HepG2 (cell line): ENCODE measurements at regions not wholly inside any gene's neighbourhood (a gene's known extent, or its start where the extent isn't known, plus 50 kb on each side); places are given as distances from the start of the nearest gene placed in this dataset.

ENCODE experiments used
- ATAC-seq: fragments of 200-7000 bp; cut with Tn5 transposase; 3 replicates; pipeline ENCODE4 v1.9.1; 2020; ENCODE audit warnings: mild to moderate bottlenecking, moderate library complexity
- BruUV-seq: library from RNA; stranded (reverse); fragments of 400-500 nt; replicated peaks from 2 replicates; lab custom pipeline; 2021; lab: Mats Ljungman, UMichigan
- CTCF ChIA-PET: fragments of 300-600 bp; formaldehyde crosslinking; extraction: SDS; loops from one replicate; lab custom pipeline; 2021; ENCODE audit warnings: low total read pairs, inconsistent platforms, low intra/inter-chr PET ratio; lab: Yijun Ruan, JAX
- POLR2A ChIA-PET: fragments of 350-600 bp; sonication (Branson Sonifier 250); formaldehyde crosslinking; loops from one replicate; lab custom pipeline; 2020; ENCODE audit warnings: antibody characterized with exemption, inconsistent platforms; lab: Yijun Ruan, JAX
- DNase-seq: peaks from one replicate; pipeline ENCODE4 v3.0.0-alpha.2; 2015; ENCODE audit warnings: low spot score
- FAIRE-seq: peaks from 3 replicates; lab custom pipeline; 2011; peaks lifted over from hg19 to GRCh38; lab: Jason Lieb, UNC
- H2AFZ ChIP-seq: one replicate; pipeline ENCODE4 v1.6.1; 2011; ENCODE audit warnings: low read length, inconsistent platforms
- H3K27ac ChIP-seq: fragments of 300-600 bp; 3 replicates; pipeline ENCODE4 v1.8.0; 2011; ENCODE audit warnings: mixed run types, mild to moderate bottlenecking, mixed read lengths, low read length, inconsistent platforms; ENCODE audit not compliant: insufficient read depth; ENCODE audit errors: extremely low read length
- H3K27me3 ChIP-seq, 2 experiments: fragments of 200-600 bp in 1 of 2; 2 replicates in 1 of 2; 3 replicates in 1 of 2; pipeline versions ENCODE4 v1.6.0 to v1.8.0; 2011; ENCODE audit warnings: low read length in 2 of 2, mild to moderate bottlenecking in 2 of 2, moderate library complexity in 2 of 2, inconsistent platforms in 1 of 2; ENCODE audit not compliant: insufficient read depth in 2 of 2, control insufficient read depth in 1 of 2
- H3K36me3 ChIP-seq, 2 experiments: fragments of 200-600 bp in 1 of 2; replicated peaks in 1 of 2; 2 replicates in 1 of 2; 3 replicates in 1 of 2; pipeline versions ENCODE4 v1.5.1 to v1.8.0; 2011; ENCODE audit warnings: low read length in 2 of 2, inconsistent platforms in 1 of 2; ENCODE audit not compliant: insufficient read depth in 2 of 2, control insufficient read depth in 1 of 2
- H3K4me1 ChIP-seq: 2 replicates; pipeline ENCODE4 v1.5.1; 2012; ENCODE audit warnings: low read length, inconsistent platforms; ENCODE audit not compliant: insufficient read depth
- H3K4me2 ChIP-seq: 2 replicates; pipeline ENCODE4 v1.6.0; 2011; ENCODE audit warnings: low read depth, low read length, inconsistent platforms
- H3K4me3 ChIP-seq, 3 experiments: fragments of 200-600 bp in 1 of 3; sonication (generic), shearing (Covaris generic) in 1 of 3; replicated peaks in 1 of 3; 2 replicates each; pipeline ENCODE4 v1.5.1; 2011 to 2016; ENCODE audit warnings: low read length in 3 of 3, inconsistent platforms in 2 of 3, low read depth in 2 of 3, mild to moderate bottlenecking in 2 of 3, control low read depth in 1 of 3, mixed read lengths in 1 of 3; ENCODE audit not compliant: insufficient read depth in 1 of 3
- H3K79me2 ChIP-seq: one replicate; pipeline ENCODE4 v1.6.1; 2011; ENCODE audit warnings: low read length, inconsistent platforms; ENCODE audit not compliant: insufficient read depth
- H3K9ac ChIP-seq: 2 replicates; pipeline ENCODE4 v1.6.0; 2011; ENCODE audit warnings: mild to moderate bottlenecking, low read depth, low read length, inconsistent platforms; ENCODE audit not compliant: insufficient read depth
- H3K9me3 ChIP-seq: 2 replicates; pipeline ENCODE4 v1.5.1; 2012; ENCODE audit warnings: mild to moderate bottlenecking, low read length
- H4K20me1 ChIP-seq: 2 replicates; pipeline ENCODE4 v1.6.0; 2011; ENCODE audit warnings: inconsistent platforms, mild to moderate bottlenecking, low read length, moderate library complexity; ENCODE audit not compliant: insufficient read depth
- BRCA1 ChIP-seq: sonication (generic); formaldehyde crosslinking; IDR thresholded peaks from 2 replicates; pipeline ENCODE4 v1.4.0; 2020; ENCODE audit warnings: missing genetic modification reagents
- CBX1 ChIP-seq: IDR thresholded peaks from one replicate; pipeline ENCODE4 v1.6.1; 2016; ENCODE audit warnings: antibody characterized with exemption, low read depth
- FOSL2 ChIP-seq: sonication (generic); formaldehyde crosslinking; IDR thresholded peaks from 2 replicates; pipeline ENCODE4 v1.4.0; 2020; ENCODE audit warnings: missing genetic modification reagents
- KDM5A ChIP-seq: fragments of 200-600 bp; sonication (generic); IDR thresholded peaks from 2 replicates; pipeline ENCODE4 v1.7.0; 2018; ENCODE audit warnings: antibody characterized with exemption, mild to moderate bottlenecking, low read length, borderline replicate concordance
- LCORL ChIP-seq, 2 experiments: fragments of 450-650 bp in 1 of 2; sonication (generic) in 1 of 2; formaldehyde crosslinking in 1 of 2; IDR thresholded peaks; 2 replicates each; pipeline versions ENCODE4 v1.5.0 to v1.6.1; 2017 to 2020; ENCODE audit warnings: antibody characterized with exemption in 1 of 2, missing genetic modification reagents in 1 of 2
- RBM22 ChIP-seq: fragments of 200-400 bp; formaldehyde crosslinking; optimal IDR thresholded peaks from 2 replicates; pipeline ENCODE3; 2017; ENCODE audit warnings: mild to moderate bottlenecking, low read length, moderate library complexity
- SMC3 ChIP-seq: IDR thresholded peaks from 2 replicates; pipeline ENCODE4 v1.6.1; 2011; ENCODE audit warnings: low read length, improper control_type of control experiment
- TGIF2 ChIP-seq: IDR thresholded peaks from 2 replicates; pipeline ENCODE4 v1.6.1; 2016; ENCODE audit warnings: control low read depth, missing compliant biosample characterization
- ZBTB8A ChIP-seq: sonication (generic); formaldehyde crosslinking; IDR thresholded peaks from 2 replicates; pipeline ENCODE4 v1.4.0; 2020; ENCODE audit warnings: mild to moderate bottlenecking, low read depth, missing genetic modification reagents, borderline replicate concordance
- ZNF317 ChIP-seq: sonication (generic); formaldehyde crosslinking; IDR thresholded peaks from 2 replicates; pipeline ENCODE4 v1.5.0; 2020; ENCODE audit warnings: mild to moderate bottlenecking, missing genetic modification reagents
- ZNF343 ChIP-seq: sonication (generic); formaldehyde crosslinking; IDR thresholded peaks from 2 replicates; pipeline ENCODE4 v1.4.0; 2020; ENCODE audit warnings: mild to moderate bottlenecking, missing genetic modification reagents
- WGBS: methylation state at CpG from one replicate; pipeline ENCODE4 v1.1.6; 2017; ENCODE audit warnings: low lambda C conversion rate; 5-methylcytosine and 5-hydroxymethylcytosine counted together
- in situ Hi-C: cut with HindIII; loops from 2 replicates; pipeline ENCODE4 v1.10.0; 2017; ENCODE audit warnings: low pct_unique_long_range_greater_than_20kb; ENCODE audit not compliant: extremely low pct_ligation_motif_present
- intact Hi-C: fragments of 100-400 bp; cut with micrococcal nuclease; formaldehyde crosslinking; loops from one replicate; pipeline ENCODE4 v1.10.0; 2022; ENCODE audit not compliant: unreplicated experiment
- TF ChIP-seq, protein P1 (sequence below): sonication (generic); formaldehyde crosslinking; IDR thresholded peaks from 2 replicates; pipeline ENCODE4 v1.5.1; 2020; ENCODE audit warnings: mild to moderate bottlenecking, missing genetic modification reagents
- TF ChIP-seq, protein P2 (sequence below): sonication (generic); formaldehyde crosslinking; IDR thresholded peaks from 2 replicates; pipeline ENCODE4 v1.5.1; 2020; ENCODE audit warnings: mild to moderate bottlenecking, missing genetic modification reagents, borderline replicate concordance

DNA sequence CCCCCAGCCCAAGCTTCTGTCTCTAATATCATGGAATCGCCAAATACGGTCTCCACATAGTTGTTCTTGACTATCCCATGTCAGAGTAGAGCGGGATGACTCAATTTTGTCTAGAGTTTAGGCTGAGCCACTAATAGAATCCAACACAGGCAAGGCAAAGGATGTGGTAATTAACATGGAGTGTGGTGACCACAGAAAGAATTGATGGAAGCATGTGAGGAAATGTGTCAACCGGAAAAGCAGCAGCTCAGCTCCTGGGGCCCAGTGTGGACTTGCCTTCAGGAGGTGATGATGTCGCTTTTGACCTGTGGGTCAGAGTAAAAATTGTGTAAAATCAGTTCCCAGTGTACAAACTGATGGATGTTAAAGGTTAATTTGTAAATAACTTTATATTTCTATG, 139.3 kb upstream of the KLF6 start:
- ATAC-seq (no peak), FAIRE-seq (no peak), DNase-seq (no peak)
- H3K36me3 ChIP-seq = no peaks in the 10 kb centered on the region
- TF ChIP-seq FOSL2 (0 out of 2 replicates have a peak, but pooled peaks have one; percentile 9), CBX1 (no peak)
- no peak overlapping the region for H3K4me3 ChIP-seq
- 14% methylated on average over 5 of the region's 5 CpGs for WGBS
- POLR2A ChIA-PET = no interaction called here
- in situ Hi-C loops = no loop called here
- BruUV-seq = no TSS peak
- no peak overlapping the region for H3K27ac ChIP-seq
- CTCF ChIA-PET = no interaction called here
- H3K79me2 ChIP-seq = no peaks in the 10 kb centered on the region
- peaks cover 0 to 21% of the 10 kb centered on the region in 2 experiments; a peak in 1 of 5 replicates for H3K27me3 ChIP-seq
- H3K4me2 ChIP-seq = no peak overlapping the region
- intact Hi-C loops = no loop called here
- no peak overlapping the region for H3K9ac ChIP-seq
- H4K20me1 ChIP-seq = no peaks in the 10 kb centered on the region
- H3K4me1 ChIP-seq = no peaks in the 10 kb centered on the region
- H2AFZ ChIP-seq = no peak overlapping the region
- peaks cover 21% of the 10 kb centered on the region for H3K9me3 ChIP-seq

DNA sequence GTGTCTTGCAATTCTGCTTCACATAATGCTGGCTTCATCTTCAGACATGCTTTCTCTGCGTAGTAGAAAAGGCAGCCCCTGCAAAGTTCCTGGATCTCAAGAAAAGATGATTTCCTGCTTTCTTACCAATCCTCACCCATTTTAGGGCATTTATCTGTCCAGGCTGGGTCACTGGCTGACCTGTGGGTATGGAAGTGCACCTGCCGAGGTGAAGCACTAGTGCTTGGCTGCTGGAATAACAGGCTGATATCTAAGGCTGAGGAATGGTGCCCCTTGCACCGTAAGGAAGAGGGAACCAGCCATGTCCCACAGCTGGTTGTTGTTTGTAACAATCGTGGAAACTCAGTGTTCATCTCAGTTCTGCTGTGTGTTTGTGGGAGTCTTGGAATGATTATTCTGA, 138.0 kb upstream of the KLF6 start:
- H3K4me1 ChIP-seq = no peaks in the 10 kb centered on the region
- H3K36me3 ChIP-seq = no peaks in the 10 kb centered on the region
- H3K9ac ChIP-seq = no peak overlapping the region
- H3K27ac ChIP-seq = no peak overlapping the region
- DNase-seq (no peak), ATAC-seq (no peak), FAIRE-seq (no peak)
- no peaks in the 10 kb centered on the region for H4K20me1 ChIP-seq
- POLR2A ChIA-PET = no interaction called here
- CTCF ChIA-PET = no interaction called here
- in situ Hi-C loops = no loop called here
- no peaks in the 10 kb centered on the region for H3K79me2 ChIP-seq
- WGBS = 33% methylated on average over 4 of the region's 4 CpGs
- H3K27me3 ChIP-seq = peaks cover 0 to 21% of the 10 kb centered on the region in 2 experiments; a peak in 1 of 5 replicates
- no peak overlapping the region for H2AFZ ChIP-seq
- H3K4me3 ChIP-seq = no peak overlapping the region
- intact Hi-C loops = no loop called here
- no TSS peak for BruUV-seq
- peaks cover 21% of the 10 kb centered on the region for H3K9me3 ChIP-seq
- no peak overlapping the region for H3K4me2 ChIP-seq
- TF ChIP-seq, protein P1, sequence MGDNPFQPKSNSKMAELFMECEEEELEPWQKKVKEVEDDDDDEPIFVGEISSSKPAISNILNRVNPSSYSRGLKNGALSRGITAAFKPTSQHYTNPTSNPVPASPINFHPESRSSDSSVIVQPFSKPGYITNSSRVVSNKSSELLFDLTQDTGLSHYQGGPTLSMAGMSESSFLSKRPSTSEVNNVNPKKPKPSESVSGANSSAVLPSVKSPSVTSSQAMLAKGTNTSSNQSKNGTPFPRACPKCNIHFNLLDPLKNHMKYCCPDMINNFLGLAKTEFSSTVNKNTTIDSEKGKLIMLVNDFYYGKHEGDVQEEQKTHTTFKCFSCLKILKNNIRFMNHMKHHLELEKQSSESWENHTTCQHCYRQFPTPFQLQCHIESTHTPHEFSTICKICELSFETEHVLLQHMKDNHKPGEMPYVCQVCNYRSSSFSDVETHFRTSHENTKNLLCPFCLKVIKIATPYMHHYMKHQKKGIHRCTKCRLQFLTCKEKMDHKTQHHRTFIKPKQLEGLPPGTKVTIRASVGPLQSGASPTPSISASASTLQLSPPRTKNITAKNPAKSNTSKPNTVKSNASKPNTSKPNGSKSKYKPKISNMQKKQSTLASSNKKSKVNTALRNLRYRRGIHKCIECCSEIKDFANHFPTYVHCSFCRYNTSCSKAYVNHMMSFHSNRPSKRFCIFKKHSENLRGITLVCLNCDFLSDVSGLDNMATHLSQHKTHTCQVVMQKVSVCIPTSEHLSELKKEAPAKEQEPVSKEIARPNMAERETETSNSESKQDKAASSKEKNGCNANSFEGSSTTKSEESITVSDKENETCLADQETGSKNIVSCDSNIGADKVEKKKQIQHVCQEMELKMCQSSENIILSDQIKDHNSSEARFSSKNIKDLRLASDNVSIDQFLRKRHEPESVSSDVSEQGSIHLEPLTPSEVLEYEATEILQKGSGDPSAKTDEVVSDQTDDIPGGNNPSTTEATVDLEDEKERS (CRISPR knock-in tag) = 0 out of 2 replicates have a peak, but pooled peaks have one; percentile 30
- TF ChIP-seq ZBTB8A (CRISPR knock-in tag) = no peak
- no peak for TF ChIP-seq ZNF317 (CRISPR knock-in tag)
- TF ChIP-seq, protein P2, sequence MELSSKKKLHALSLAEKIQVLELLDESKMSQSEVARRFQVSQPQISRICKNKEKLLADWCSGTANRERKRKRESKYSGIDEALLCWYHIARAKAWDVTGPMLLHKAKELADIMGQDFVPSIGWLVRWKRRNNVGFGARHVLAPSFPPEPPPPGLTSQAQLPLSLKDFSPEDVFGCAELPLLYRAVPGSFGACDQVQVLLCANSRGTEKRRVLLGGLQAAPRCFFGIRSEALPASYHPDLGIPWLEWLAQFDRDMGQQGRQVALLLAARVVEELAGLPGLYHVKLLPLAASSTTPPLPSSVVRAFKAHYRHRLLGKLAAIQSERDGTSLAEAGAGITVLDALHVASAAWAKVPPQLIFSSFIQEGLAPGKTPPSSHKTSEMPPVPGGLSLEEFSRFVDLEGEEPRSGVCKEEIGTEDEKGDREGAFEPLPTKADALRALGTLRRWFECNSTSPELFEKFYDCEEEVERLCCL = no peak
- TF ChIP-seq KDM5A = no peak
- no peak for TF ChIP-seq RBM22
- TF ChIP-seq TGIF2 (CRISPR knock-in tag) = no peak
- no peak for TF ChIP-seq SMC3
- TF ChIP-seq BRCA1 (CRISPR knock-in tag) = no peak
- TF ChIP-seq ZNF343 (CRISPR knock-in tag) = peak; percentile 100
- TF ChIP-seq LCORL (IDR thresholded peaks at IDR 0.05) = no peak
- TF ChIP-seq LCORL (CRISPR knock-in tag; IDR thresholded peaks at IDR 0.05) = no peak
